NCI-H1930 (cell line): ENCODE measurements at regions not wholly inside any gene's neighbourhood (a gene's known extent, or its start where the extent isn't known, plus 50 kb on each side); places are given as distances from the start of the nearest gene placed in this dataset.
"Not testable (repeated sequence)": the region's sequence is repeated elsewhere in the genome, so short reads cannot be mapped to it uniquely, and the experiment has no call there.

Experiments used
- DNase-seq, 2 experiments: peaks; one replicate each; lab custom pipeline; 2025; lab: John Stamatoyannopoulos, UW

GRCh38 chr15:93825682-93826081 is 405.7 kb upstream of the MCTP2 start:
- DNase-seq = no peak

DNA sequence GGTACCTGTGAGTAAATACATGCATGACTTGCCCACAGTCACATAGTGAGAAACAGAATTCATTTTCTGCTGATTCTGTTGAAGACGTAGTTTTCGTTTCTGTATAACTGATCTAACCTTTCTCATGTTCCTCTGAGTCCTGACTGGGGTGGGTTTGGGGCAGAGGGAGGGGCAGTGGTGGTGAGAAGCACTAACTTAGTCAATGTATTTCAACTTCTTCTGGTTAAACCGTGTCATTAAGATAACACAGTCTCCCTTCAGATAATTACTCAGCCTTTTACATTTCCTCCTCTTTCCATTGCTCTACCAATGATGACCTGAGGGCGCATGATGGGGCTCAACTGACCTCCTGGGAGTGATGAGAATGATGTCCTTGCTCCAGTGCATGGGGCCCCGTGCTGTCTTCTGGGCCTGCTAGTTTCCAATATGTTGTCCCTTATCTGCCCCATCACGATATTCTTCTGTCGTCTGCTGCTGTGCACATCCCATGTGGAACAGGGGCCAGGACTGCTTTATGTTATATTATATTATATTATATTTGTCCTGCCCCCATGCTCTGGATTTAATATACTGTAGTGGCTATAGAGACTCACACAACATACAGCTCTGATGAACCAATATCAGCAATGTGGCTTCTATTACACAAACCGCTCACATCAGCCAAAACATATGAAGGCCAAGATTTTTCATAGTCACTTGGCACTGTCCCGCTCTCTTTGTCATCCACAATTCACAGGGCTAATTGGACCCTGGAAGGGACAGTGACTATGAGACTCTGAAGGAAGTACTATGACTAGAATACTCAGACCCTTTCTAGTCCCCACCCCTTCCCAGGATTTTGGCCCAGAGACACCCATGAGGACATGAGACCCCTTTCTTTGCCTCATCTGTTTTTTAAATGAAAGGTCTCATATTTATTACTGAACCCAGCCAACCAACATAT is 407.1 kb upstream of the MCTP2 start:
- DNase-seq = no peak

DNA sequence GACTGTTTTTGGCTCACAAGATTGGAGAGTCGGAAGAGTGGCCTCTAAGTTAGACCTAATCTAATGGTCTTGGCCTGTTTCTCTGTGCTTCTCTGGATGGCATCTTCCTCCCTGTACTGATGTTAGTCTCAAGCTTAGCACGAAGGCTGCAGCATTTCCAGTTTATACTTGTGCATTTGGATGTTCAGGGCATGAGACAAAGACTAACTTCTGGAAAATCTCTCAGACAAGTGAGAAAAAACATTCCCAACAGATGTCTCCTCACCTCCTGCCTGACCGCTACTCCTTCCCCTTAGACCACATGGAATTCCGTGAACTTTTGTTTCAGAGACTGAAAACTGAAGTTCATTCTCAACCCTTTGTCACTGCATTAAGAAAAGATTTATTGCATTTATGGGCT is 410.8 kb upstream of the MCTP2 start:
- DNase-seq = no peak

DNA sequence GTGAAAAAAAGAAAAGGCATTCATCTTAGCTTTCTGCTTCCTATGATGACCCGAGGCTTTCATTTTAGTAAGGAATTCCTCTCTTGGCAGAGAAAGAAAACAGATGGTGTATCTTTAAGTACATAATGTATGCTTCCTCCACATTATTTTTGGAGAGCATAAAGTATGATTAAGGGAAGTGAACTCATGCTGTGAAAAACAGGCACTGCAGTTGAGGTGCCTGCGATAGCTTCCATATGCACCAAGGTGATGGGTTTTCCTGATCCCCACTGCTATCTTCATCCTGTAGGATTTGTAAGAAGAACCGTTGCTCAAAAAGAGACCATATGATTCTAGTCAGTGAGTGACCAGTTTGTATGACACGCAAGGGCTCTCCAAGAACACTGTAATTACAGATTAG is 411.5 kb upstream of the MCTP2 start:
- DNase-seq = no peak

DNA sequence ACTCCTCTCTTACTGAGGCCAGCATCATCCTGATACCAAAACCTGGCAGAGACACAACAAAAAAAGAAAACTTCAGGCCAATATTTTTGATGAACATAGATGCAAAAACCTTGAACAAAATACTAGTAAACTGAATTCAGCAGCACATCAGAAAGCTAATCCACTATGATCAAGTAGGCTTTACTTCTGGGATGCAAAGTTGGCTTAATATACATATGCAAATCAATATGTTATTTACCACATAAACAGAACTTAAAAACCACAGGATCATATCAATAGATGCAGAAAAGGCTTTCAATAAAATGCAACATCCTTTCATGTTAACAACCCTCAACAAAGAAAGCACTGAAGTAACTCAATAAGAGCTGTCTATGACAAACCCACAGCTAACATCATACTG is 414.5 kb upstream of the MCTP2 start:
- no peak for DNase-seq

DNA sequence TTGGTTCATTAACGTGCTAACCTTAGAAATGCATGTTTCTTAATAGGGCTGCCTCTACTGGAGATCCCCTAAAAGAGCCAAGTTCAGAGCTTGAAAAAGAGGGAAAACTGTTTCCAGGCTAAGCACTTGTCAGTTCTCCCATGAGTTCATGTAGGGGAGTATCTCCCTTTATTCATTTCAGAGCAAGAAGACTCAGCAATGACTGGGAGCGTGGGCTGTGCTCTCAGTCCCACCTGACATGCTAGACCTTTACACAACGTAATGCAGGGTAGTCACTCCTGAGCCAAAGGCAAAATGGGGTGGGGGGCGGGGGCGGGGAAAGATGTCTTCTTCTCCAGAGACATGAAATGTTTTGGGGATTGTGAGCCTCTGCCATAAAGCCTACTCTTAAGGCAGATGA is 420.1 kb upstream of the MCTP2 start:
- DNase-seq = no peak

DNA sequence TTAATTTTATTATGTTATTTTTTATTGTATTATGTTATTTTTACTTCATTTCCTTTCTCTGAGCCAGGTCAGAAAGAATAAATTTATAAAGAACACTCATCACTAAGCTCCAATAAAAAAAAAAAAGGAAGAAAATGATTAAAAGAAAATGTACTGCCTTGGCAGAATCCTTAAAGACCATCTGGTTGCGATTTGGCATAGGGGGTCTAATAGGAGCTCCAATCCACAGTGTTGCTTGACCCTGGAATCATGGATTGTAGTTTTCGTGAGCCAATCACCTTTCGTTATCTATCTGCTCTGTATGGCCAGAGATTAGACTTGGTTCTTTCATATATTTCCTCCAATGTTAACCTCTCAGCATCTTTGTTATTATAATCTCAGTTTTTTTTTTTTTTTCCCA is 421.8 kb upstream of the MCTP2 start:
- DNase-seq = no peak

DNA sequence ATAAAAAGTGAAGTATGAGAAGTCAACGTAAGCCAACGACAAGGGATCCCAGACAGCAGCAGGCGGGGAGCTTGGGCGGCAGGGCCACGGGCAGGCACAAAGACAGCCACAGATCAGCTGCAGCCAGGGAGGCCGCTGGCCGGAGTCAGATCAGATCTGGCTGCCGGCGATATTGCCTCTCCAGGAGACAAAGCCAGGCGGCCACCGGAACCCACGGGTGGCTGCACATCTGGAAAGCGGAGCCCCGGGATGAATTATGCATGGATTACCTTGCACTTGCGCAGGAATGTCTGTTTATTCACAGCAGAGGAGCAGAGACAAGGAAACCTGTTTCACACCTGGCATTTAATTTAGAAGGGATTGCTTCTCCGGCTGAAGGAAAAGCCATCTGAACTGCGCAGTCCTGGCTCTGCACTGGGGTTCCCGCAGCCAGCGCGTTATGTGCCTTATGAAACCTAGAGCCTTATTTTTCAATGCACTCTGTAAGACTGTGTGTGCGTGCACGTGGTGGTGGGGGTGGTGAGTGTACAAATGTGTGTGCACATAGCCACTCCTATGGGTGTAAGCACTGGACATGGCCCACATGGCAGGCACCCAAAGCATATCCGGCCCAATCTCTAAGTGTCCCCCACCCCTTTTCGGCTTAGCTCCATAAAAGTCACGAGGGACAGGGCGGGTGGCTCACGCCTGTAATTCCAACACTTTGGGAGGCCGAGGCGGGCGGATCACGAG is 427.8 kb upstream of the MCTP2 start:
- DNase-seq = no peak

DNA sequence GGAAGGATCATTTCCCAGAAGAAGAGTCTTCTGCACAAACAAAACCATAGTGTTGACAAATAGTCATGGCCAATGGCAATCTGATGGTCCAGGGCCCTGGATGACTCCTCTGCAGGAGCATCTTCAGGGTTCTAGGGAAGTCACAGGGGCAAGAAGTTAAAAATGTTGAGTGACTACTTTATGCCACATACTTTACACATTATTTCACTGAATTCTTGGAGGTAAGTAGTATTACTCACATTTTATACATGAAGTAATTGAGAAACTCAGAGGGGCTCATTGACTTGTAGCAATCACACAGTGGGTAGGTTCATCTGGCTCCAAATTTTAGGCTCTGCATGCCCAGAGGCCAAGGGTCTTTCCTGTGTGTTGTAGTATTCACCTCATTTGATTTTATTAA is 430.2 kb upstream of the MCTP2 start:
- no peak for DNase-seq

DNA sequence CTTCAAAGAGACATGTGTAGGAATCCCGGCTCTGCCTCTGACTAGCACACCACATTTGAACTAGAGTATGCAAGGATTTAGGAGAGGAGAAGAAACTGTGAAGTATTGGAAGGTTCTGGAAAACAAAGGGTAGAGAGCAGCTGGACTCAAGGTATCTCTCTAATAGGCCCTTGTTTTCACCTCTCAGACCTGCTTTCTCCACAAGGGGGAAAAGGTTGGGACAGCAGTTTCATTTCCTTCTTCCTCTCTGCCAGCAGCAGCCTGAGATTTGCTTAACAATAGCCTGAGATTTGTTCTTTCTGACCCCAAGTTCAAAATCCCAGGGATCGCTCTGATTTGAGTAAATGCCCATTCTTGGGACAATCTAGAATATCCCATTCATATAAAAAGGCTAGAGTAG is 430.6 kb upstream of the MCTP2 start:
- DNase-seq = no peak

- no peak for DNase-seq
Measured at GRCh38 chr15:93789441-93789840, 441.9 kb upstream of the MCTP2 start.

GRCh38 chr15:93780073-93780472 is 451.3 kb upstream of the MCTP2 start:
- no peak for DNase-seq

GRCh38 chr15:93779341-93779740 is 452.0 kb upstream of the MCTP2 start:
- DNase-seq = no peak

DNA sequence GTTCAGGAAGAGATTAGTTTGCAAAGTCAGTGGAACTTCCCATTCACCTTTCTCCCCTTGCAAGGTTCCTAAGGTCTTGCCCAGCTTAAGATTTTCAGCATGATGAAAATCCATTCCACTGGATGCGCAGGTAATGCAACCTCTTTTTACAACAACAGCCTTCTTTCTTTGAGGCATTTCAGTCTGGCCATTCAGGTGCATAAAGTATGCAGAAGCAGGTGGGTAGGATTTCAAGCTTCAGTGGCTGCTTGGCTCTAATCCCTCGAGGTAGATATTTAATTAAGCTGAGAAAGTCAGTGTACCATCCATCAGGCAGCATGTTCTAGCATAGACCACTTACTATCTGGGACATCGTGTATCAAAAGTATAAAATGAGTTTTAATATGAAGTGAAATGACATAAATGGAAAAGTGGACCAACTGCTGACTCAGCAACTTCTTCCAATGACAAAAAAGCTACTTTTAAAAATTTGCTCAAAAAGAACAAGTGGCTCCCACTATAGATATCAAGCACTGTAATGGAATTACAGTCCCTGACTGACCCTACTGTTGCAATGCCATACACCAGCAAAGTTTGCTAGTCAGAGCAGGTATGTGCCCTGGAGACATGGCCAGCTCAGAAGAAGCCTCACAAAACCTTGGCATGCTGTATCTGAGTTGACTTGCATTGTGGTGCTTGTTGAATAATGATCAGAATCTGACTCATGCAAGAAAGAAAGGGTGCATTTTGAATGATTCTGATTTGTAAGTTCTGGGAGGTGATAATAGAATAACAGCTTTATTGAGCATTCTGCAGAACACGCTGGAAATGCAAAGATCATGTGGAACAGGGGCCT is 459.9 kb upstream of the MCTP2 start:
- DNase-seq = no peak

GRCh38 chr15:93770788-93771187 is 460.6 kb upstream of the MCTP2 start:
- DNase-seq = no peak

DNA sequence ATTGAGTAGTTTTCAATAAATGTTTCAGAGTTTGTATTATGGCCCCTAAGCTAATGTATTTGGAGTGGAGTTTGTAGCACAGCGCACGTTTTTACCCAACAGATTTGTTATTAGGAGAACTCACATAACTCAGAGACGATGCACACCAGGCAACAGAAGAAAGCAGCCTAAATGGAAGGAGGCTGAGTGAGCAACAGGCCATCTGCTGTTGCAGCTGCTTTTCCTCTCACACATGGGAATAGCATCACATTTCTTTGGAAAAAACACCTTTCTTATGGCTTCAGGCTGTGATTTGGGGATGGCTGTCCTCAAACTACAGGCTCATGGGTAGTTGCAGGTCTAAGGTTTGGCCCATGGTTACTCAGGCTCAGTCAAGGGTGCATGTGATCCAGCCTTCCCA is 469.3 kb upstream of the MCTP2 start:
- no peak for DNase-seq

- DNase-seq = no peak
Measured at GRCh38 chr15:93759629-93760028, 471.7 kb upstream of the MCTP2 start.

GRCh38 chr15:93758824-93759223 is 472.5 kb upstream of the MCTP2 start:
- no peak for DNase-seq

DNA sequence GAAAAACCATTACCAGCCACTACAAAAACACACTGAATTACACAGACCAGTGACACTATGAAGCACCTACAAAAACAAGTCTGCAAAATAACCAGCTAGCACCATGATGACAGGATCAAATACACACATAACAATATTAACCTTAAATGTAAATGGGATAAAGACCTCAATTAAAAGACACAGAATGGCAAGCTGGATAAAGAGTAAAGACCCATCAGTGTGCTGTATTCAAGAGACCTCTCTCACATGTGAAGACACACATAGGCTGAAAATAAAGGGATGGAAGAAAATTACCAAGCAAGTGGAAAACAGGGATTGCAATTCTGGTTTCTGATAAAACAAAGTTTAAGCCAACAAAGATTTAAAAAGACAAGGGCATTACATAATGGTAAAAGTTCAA is 482.7 kb upstream of the MCTP2 start:
- DNase-seq = no peak

DNA sequence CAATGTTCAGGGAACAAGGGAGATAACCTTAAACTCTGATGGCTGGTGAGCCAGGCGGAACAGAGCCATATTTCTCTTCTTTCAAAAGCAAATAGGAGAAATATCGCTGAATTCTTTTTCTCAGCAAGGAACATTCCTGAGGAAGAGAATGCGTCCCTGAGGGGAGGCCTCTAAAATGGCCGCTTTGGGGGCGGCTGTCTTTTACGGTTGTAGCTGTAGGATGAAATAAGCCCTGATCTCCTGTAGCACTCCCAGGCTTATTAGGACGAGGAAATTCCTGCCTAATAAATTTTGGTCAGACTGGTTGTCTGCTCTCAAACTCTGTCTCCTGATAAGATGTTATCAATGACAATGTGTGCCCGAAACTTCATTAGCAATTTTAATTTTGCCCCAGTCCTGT is 496.4 kb upstream of the MCTP2 start:
- DNase-seq = not testable (repeated sequence)

DNA sequence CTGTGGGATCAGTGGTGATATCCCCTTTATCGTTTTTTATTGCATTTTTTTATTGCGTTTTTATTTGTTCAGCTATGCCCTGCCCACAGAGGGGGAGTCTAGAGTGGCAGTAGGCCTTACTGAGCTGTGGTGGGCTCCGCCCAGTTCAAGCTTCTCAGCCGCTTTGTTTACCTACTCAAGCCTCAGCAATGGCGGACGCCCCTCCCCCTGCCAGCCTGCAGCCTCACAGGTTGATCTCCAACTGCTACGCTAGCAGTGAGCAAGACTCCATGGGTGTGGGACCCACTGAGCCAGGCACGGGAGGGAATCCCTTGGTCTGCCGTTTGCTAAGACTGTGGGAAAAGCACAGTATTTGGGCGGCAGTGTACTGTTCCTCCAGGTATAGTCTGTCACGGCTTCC is 500.6 kb upstream of the MCTP2 start:
- no peak for DNase-seq

- no peak for DNase-seq
Measured at GRCh38 chr15:93722165-93722564, 509.2 kb upstream of the MCTP2 start.

DNA sequence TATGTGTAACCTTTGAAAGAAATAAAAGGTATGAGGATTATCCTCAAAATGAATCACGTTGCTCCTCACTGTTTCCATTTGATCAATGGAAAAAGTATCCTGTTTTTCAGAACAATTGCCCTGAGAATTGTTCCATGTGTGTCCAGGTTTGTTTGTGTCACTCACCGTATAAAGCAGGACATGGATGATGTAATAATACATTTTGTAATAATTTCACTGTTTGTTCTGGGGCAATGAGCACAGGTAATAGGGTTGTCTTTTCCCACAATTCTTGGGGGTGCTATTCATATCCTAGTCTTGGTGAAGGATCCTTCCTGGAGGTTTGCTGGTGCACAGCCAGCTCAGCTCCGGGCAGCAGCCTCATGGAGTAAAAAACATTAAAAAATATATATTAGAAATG is 510.8 kb upstream of the MCTP2 start:
- no peak for DNase-seq
